Transverse colon (tissue), 4 donors: ENCODE measurements at regions not wholly inside any gene's neighbourhood (a gene's known extent, or its start where the extent isn't known, plus 50 kb on each side); places are given as distances from the start of the nearest gene placed in this dataset.

Experiments
- DNase-seq: peaks from one replicate; pipeline ENCODE4 v3.0.0-alpha.2; 2019
- H3K27ac ChIP-seq, 4 donors: fragments of 200-600 bp; sonication (generic); 2 replicates each; pipeline ENCODE4 v1.5.1; 2016 to 2018; ENCODE audit warnings: inconsistent platforms in 4 of 4
- H3K27me3 ChIP-seq: fragments of 200-600 bp; sonication (generic); 2 replicates; pipeline ENCODE4 v1.5.1; 2017; ENCODE audit warnings: inconsistent platforms
- H3K36me3 ChIP-seq, 4 donors: fragments of 200-600 bp; sonication (generic); 2 replicates each; pipeline ENCODE4 v1.5.1; 2017 to 2019; ENCODE audit warnings: inconsistent platforms in 4 of 4
- H3K4me1 ChIP-seq, 4 donors: fragments of 200-600 bp; sonication (generic); 2 replicates each; pipeline ENCODE4 v1.5.1; 2017 to 2020; ENCODE audit warnings: inconsistent platforms in 4 of 4
- H3K4me3 ChIP-seq, 4 donors: fragments of 200-600 bp; sonication (generic); 1 replicate in 1 of 4; 2 replicates in 3 of 4; pipeline versions ENCODE4 v1.5.1 to v1.6.1; 2017 to 2019; ENCODE audit warnings: inconsistent platforms in 4 of 4
- H3K9me3 ChIP-seq, 2 donors: fragments of 200-600 bp; sonication (generic); 2 replicates each; pipeline ENCODE4 v1.5.1; 2017 to 2019; ENCODE audit warnings: inconsistent platforms in 2 of 2
- EP300 ChIP-seq: sonication (generic); formaldehyde crosslinking; IDR thresholded peaks from one replicate; pipeline ENCODE4 v1.6.1; 2017; ENCODE audit warnings: antibody characterized with exemption, low read depth
- POLR2A ChIP-seq: fragments of 450-650 bp; IDR thresholded peaks from one replicate; pipeline ENCODE4 v1.6.1; 2016; ENCODE audit warnings: antibody characterized with exemption, mild to moderate bottlenecking, moderate library complexity
- POLR2AphosphoS5 ChIP-seq, 3 donors: sonication (generic); formaldehyde crosslinking; IDR thresholded peaks; one replicate each; pipeline ENCODE4 v1.6.1; 2016; ENCODE audit warnings: antibody characterized with exemption in 3 of 3
- WGBS, 2 donors: methylation state at CpG; one replicate each; pipeline ENCODE4 v1.1.5; 2018; ENCODE audit warnings: low coverage in 1 of 2; 5-methylcytosine and 5-hydroxymethylcytosine counted together
- in situ Hi-C, 4 donors: fragments of 200-750 bp; cut with MboI; loops; one replicate each; pipeline versions ENCODE4 v1.15.0 to v1.15.1; 2017; ENCODE audit warnings: low sequenced_read_pairs in 3 of 4, low pct_ligation_motif_present in 1 of 4, low pct_unique_long_range_greater_than_20kb in 1 of 4
- intact Hi-C: fragments of 100-400 bp; cut with DNase I; formaldehyde crosslinking; loops from one replicate; pipeline ENCODE4 v1.15.1; 2023; ENCODE audit warnings: low total_unique reads
- TF ChIP-seq, protein P1 (sequence below), 5 experiments: fragments of 200-600 bp in 3 of 5; fragments of 450-650 bp in 2 of 5; sonication (generic) in 3 of 5; IDR thresholded peaks; 1 replicate in 2 of 5; 2 replicates in 3 of 5; pipeline ENCODE4 v1.5.1; 2016 to 2017; ENCODE audit warnings: antibody characterized with exemption in 5 of 5, inconsistent platforms in 3 of 5, mild to moderate bottlenecking in 2 of 5, moderate library complexity in 1 of 5

DNA sequence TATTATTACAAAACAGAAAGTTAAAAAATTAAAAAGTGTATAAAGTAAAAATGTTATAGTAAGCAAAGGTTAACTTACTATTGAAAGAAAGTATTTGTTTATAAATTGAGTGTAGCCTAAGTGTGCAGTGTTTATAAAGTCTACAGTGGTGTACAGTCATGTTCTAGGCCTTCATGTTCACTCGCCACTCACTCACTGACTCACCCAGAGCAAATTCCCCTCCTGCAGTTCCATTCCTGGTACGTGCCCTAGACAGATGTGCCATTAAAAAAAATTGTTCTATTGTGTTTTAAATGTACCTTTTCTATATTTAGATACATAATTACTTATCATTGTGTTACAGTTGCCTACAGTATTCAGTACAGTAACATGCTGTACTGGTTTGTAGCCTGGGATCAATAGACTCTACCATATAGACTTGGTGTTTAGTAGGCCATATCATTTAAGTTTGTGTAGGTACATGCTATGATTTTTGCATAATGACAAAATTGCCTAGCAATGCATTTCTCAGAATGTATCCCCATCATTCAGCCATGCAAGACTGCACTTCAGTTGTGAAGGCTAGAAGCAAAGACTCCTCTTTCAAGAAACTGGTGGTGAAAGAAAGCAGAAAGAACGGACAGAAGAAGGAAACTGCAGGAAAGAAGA, 100.6 kb downstream of the DACT1 start:
- no peaks in the 10 kb centered on the region for H3K9me3 ChIP-seq
- peaks cover 0 to 10% (median 2%) of the 10 kb centered on the region in 4 donors for H3K4me1 ChIP-seq
- DNase-seq: no peak
- TF ChIP-seq POLR2AphosphoS5 (IDR thresholded peaks at IDR 0.05) (no peak), POLR2A (no peak), EP300 (no peak)
- TF ChIP-seq, protein P1, sequence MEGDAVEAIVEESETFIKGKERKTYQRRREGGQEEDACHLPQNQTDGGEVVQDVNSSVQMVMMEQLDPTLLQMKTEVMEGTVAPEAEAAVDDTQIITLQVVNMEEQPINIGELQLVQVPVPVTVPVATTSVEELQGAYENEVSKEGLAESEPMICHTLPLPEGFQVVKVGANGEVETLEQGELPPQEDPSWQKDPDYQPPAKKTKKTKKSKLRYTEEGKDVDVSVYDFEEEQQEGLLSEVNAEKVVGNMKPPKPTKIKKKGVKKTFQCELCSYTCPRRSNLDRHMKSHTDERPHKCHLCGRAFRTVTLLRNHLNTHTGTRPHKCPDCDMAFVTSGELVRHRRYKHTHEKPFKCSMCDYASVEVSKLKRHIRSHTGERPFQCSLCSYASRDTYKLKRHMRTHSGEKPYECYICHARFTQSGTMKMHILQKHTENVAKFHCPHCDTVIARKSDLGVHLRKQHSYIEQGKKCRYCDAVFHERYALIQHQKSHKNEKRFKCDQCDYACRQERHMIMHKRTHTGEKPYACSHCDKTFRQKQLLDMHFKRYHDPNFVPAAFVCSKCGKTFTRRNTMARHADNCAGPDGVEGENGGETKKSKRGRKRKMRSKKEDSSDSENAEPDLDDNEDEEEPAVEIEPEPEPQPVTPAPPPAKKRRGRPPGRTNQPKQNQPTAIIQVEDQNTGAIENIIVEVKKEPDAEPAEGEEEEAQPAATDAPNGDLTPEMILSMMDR (IDR thresholded peaks at IDR 0.05): no peak
- H3K27ac ChIP-seq: no peak overlapping the region
- intact Hi-C loops: no loop called here
- WGBS, 2 donors: 44 to 95% methylated on average over 3 of the region's 3 CpGs
- no peaks in the 10 kb centered on the region for H3K36me3 ChIP-seq
- in situ Hi-C loops: no loop called here
- H3K27me3 ChIP-seq: no peaks in the 10 kb centered on the region
- H3K4me3 ChIP-seq: no peak overlapping the region

DNA sequence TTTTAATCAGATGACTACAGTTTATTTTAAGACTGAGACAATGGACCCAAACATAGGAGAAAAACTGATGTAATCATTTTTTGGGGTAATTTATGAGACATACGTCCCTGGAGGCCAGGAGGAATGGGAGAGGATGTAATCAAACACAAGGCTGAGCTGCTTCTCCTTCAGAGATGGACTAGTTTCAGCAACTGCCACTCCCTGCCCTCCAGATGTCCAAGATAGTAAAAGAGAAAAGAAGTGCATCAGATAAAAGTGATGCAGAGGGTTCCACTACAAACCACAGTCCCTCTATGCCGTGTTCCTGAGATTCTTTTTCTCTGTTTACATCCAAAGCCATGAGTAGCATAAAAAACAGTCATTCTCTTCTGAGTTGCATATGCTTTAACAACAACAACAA, 101.1 kb downstream of the DACT1 start:
- no peak for DNase-seq
- intact Hi-C loops: no loop called here
- H3K4me3 ChIP-seq: no peak overlapping the region
- H3K9me3 ChIP-seq: no peaks in the 10 kb centered on the region
- WGBS, 2 donors: 61 to 71% methylated on average over 2 of the region's 2 CpGs
- no peaks in the 10 kb centered on the region for H3K36me3 ChIP-seq
- no peak overlapping the region for H3K27ac ChIP-seq
- no peaks in the 10 kb centered on the region for H3K27me3 ChIP-seq
- in situ Hi-C loops: no loop called here
- peaks cover 0 to 10% (median 2%) of the 10 kb centered on the region in 4 donors for H3K4me1 ChIP-seq
- TF ChIP-seq, protein P1 (IDR thresholded peaks at IDR 0.05): no peak
- TF ChIP-seq POLR2AphosphoS5 (IDR thresholded peaks at IDR 0.05) (no peak), POLR2A (no peak), EP300 (no peak)

DNA sequence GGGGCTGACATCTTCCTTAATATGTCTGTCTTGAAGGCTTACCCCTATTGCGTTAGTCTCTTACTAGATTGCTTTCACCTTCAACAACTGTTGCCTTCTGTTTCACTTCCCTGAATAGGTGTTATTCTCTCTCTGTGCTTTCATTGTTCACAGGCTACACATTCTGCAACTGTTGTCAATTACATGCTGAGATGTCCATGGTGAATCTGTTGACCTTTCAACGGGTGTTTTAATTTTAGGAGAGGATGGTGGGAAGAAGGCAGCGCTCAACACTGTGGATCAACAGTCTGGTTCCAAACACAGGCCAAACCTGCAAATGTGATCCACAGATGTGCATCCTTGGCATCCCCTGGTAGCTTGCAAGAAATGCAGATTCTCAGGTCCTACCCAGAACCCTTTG, 101.9 kb downstream of the DACT1 start:
- WGBS, 2 donors: 69 to 93% methylated on average over 2 to 3 of the region's 3 CpGs
- Histone ChIP-seq H3K27me3 (no peaks in the 10 kb centered on the region), H3K9me3 (no peaks in the 10 kb centered on the region), H3K27ac (no peak overlapping the region), H3K4me3 (no peak overlapping the region), H3K36me3 (no peaks in the 10 kb centered on the region), H3K4me1 (peaks cover 0 to 10% (median 2%) of the 10 kb centered on the region in 4 donors)
- in situ Hi-C loops (no loop called here), intact Hi-C loops (no loop called here)
- DNase-seq: no peak
- TF ChIP-seq EP300 (no peak), POLR2AphosphoS5 (IDR thresholded peaks at IDR 0.05) (no peak), POLR2A (no peak)
- TF ChIP-seq, protein P1 (IDR thresholded peaks at IDR 0.05): no peak

DNA sequence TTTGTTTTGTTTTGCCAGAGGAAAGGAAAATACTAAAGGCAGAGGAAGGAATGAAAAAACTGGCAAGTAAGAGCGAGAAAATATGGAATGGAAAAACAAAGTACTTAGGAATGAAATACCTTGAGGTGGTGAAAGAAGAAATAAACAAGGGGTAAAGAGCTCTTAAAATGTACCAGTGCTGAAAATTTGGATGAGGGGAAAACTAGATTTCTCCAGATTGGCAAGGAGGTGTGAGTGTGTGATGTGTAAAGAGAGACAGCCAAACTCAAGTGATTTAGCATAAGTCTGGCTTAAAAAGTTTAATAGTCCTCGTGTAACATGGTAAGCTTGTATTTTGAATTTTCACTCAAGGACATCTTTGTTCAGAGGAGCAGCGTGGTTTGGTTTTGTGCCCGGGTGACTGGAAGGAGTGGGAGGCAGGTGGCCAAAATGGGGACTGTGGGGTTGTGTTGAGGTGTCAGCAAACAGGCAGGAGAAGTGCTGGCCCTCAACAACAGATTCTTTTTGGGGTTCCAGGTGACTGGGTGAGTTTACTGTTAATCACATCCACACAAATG, 102.7 kb downstream of the DACT1 start:
- 62 to 71% methylated on average over 4 of the region's 4 CpGs for WGBS, 2 donors
- no peak overlapping the region for H3K4me3 ChIP-seq
- DNase-seq: no peak
- intact Hi-C loops (no loop called here), in situ Hi-C loops (no loop called here)
- peaks cover 0 to 10% (median 2%) of the 10 kb centered on the region in 4 donors for H3K4me1 ChIP-seq
- H3K27me3 ChIP-seq: no peaks in the 10 kb centered on the region
- no peak overlapping the region for H3K27ac ChIP-seq
- no peaks in the 10 kb centered on the region for H3K9me3 ChIP-seq
- TF ChIP-seq EP300: no peak
- TF ChIP-seq, protein P1 (IDR thresholded peaks at IDR 0.05): no peak
- no peak for TF ChIP-seq POLR2AphosphoS5 (IDR thresholded peaks at IDR 0.05)
- TF ChIP-seq POLR2A: no peak
- H3K36me3 ChIP-seq: no peaks in the 10 kb centered on the region
